HG02885 (cell line): ENCODE measurements at regions not wholly inside any gene's neighbourhood (a gene's known extent, or its start where the extent isn't known, plus 50 kb on each side); places are given as distances from the start of the nearest gene placed in this dataset.

Experiments used
- ATAC-seq: cut with Tn5 transposase; IDR thresholded peaks from one replicate; pipeline ENCODE4 v1.9.1; 2021; ENCODE audit warnings: mild to moderate bottlenecking; ENCODE audit not compliant: unreplicated experiment, poor library complexity

GRCh38 chr3:117709108-117709507 is 999.5 kb downstream of the TUSC7 start:
- no peak for ATAC-seq

- no peak for ATAC-seq
These were observed 1000.9 kb downstream of the TUSC7 start for GRCh38 chr3:117710501-117710900.

GRCh38 chr3:117719316-117719926 is 1009.8 kb downstream of the TUSC7 start:
- peak; percentile 81 for ATAC-seq

- no peak for ATAC-seq
These were observed 1012.3 kb downstream of the TUSC7 start for GRCh38 chr3:117721866-117722265.

GRCh38 chr3:117722856-117723255 is 1013.3 kb downstream of the TUSC7 start:
- ATAC-seq: no peak

GRCh38 chr3:117723825-117724224 is 1014.2 kb downstream of the TUSC7 start:
- no peak for ATAC-seq

GRCh38 chr3:117725314-117725713 is 1015.7 kb downstream of the TUSC7 start:
- ATAC-seq: no peak

- ATAC-seq: no peak
These were observed 1017.2 kb downstream of the TUSC7 start for GRCh38 chr3:117726776-117727175.

- ATAC-seq: no peak
These were observed 1018.6 kb downstream of the TUSC7 start for GRCh38 chr3:117728226-117728625.

- no peak for ATAC-seq
These were observed 1024.9 kb downstream of the TUSC7 start for GRCh38 chr3:117734496-117734895.

- ATAC-seq: no peak
These were observed 1026.0 kb downstream of the TUSC7 start for GRCh38 chr3:117735481-117736101.

- ATAC-seq: no peak
These were observed 1027.3 kb downstream of the TUSC7 start for GRCh38 chr3:117736846-117737245.

- ATAC-seq: no peak
These were observed 1034.4 kb downstream of the TUSC7 start for GRCh38 chr3:117743993-117744392.

- no peak for ATAC-seq
These were observed 1035.4 kb downstream of the TUSC7 start for GRCh38 chr3:117744935-117745334.

GRCh38 chr3:117745516-117745915 is 1035.9 kb downstream of the TUSC7 start:
- no peak for ATAC-seq

GRCh38 chr3:117746066-117746465 is 1036.5 kb downstream of the TUSC7 start:
- ATAC-seq: no peak

GRCh38 chr3:117748131-117748530 is 1038.6 kb downstream of the TUSC7 start:
- ATAC-seq: no peak

GRCh38 chr3:117750674-117751269 is 1041.2 kb downstream of the TUSC7 start:
- no peak for ATAC-seq

- ATAC-seq: no peak
These were observed 1042.1 kb downstream of the TUSC7 start for GRCh38 chr3:117751651-117752050.

- no peak for ATAC-seq
These were observed 1043.6 kb downstream of the TUSC7 start for GRCh38 chr3:117752984-117753717.

GRCh38 chr3:117754058-117754457 is 1044.5 kb downstream of the TUSC7 start:
- ATAC-seq: no peak
